ENCODE measurements at regions not wholly inside any gene's neighbourhood (a gene's known extent, or its start where the extent isn't known, plus 50 kb on each side); places are given as distances from the start of the nearest gene placed in this dataset.

DNA sequence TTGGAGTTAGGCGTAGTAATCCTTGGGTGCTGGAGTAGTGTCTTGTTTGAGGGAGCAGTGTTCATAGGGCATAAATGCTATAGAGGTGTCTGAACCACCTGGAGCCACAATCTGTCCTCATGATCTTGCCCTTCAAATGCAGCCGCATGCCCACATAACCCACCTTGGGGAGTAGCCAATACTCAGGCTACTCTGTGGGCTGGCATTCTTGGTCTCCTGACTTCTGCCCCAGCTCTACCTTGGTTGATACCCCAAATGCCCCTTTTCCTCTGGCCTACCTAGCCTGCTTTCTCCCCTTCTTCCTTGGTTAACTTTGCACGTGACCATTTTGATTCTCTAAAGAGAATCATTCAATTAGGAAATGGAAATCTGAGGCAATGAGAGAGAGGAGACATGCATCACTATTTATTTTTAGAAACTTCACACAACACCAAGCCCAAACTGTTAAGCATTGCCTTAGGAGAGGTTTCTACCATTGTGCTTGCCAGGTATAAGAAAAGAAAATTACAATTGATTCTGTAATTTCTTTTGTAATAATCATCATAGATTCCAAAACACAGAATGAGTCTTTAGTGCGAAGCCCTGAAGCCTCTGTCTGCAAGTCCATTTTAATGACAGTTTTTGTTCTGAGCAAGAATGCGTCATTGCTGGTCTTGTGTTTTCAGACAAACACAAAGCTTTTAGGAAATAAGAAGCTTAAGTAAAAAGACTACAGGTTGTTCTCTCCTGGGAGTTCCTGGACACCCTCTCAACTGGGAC, 135.2 kb downstream of the C9orf152 start:
- TF ChIP-seq, protein P1, sequence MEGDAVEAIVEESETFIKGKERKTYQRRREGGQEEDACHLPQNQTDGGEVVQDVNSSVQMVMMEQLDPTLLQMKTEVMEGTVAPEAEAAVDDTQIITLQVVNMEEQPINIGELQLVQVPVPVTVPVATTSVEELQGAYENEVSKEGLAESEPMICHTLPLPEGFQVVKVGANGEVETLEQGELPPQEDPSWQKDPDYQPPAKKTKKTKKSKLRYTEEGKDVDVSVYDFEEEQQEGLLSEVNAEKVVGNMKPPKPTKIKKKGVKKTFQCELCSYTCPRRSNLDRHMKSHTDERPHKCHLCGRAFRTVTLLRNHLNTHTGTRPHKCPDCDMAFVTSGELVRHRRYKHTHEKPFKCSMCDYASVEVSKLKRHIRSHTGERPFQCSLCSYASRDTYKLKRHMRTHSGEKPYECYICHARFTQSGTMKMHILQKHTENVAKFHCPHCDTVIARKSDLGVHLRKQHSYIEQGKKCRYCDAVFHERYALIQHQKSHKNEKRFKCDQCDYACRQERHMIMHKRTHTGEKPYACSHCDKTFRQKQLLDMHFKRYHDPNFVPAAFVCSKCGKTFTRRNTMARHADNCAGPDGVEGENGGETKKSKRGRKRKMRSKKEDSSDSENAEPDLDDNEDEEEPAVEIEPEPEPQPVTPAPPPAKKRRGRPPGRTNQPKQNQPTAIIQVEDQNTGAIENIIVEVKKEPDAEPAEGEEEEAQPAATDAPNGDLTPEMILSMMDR (conservative IDR thresholded peaks at IDR 0.05 in 1 of 2, IDR thresholded peaks at IDR 0.05 in 1 of 2; ENCODE audit: extremely low read depth in 1 of 2, insufficient read depth in 1 of 2, low read depth in 1 of 2, low read length in 2 of 2) = no peak
- TF ChIP-seq EZH2 (IDR thresholded peaks at IDR 0.05; ENCODE audit: borderline replicate concordance, low read length) = no peak

All from mammary epithelial cell (primary cell).